Ishikawa (cell line): ENCODE measurements at regions not wholly inside any gene's neighbourhood (a gene's known extent, or its start where the extent isn't known, plus 50 kb on each side); places are given as distances from the start of the nearest gene placed in this dataset.

Source experiments
- CEBPB ChIP-seq: IDR thresholded peaks from 2 replicates; pipeline ENCODE4 v1.6.1; 2012
- CREB1 ChIP-seq: IDR thresholded peaks from 2 replicates; pipeline ENCODE4 v1.6.1; 2012; ENCODE audit warnings: low read depth
- EGR1 ChIP-seq: IDR thresholded peaks from 2 replicates; pipeline ENCODE4 v1.6.1; 2012
- EP300 ChIP-seq: IDR thresholded peaks from 2 replicates; pipeline ENCODE4 v1.6.1; 2012; ENCODE audit warnings: borderline replicate concordance
- FOXM1 ChIP-seq: IDR thresholded peaks from 2 replicates; pipeline ENCODE4 v1.6.1; 2012; ENCODE audit warnings: low read depth, borderline replicate concordance
- MAX ChIP-seq: IDR thresholded peaks from 2 replicates; pipeline ENCODE4 v1.6.1; 2012
- NFIC ChIP-seq: IDR thresholded peaks from 2 replicates; pipeline ENCODE4 v1.6.1; 2012
- RAD21 ChIP-seq: IDR thresholded peaks from 2 replicates; pipeline ENCODE4 v1.6.1; 2012; ENCODE audit warnings: low read depth
- REST ChIP-seq: IDR thresholded peaks from 2 replicates; pipeline ENCODE4 v1.6.1; 2012; ENCODE audit warnings: low read depth, mild to moderate bottlenecking
- TAF1 ChIP-seq: IDR thresholded peaks from 2 replicates; pipeline ENCODE4 v1.6.1; 2012; ENCODE audit warnings: low read depth, mild to moderate bottlenecking
- TCF12 ChIP-seq: IDR thresholded peaks from 2 replicates; pipeline ENCODE4 v1.6.1; 2012; ENCODE audit warnings: low read depth
- TEAD4 ChIP-seq: IDR thresholded peaks from 2 replicates; pipeline ENCODE4 v1.6.1; 2012
- USF1 ChIP-seq: IDR thresholded peaks from 2 replicates; pipeline ENCODE4 v1.6.1; 2012
- YY1 ChIP-seq: IDR thresholded peaks from 2 replicates; pipeline ENCODE4 v1.6.1; 2012; ENCODE audit warnings: low read depth
- ZBTB7A ChIP-seq: IDR thresholded peaks from 2 replicates; pipeline ENCODE4 v1.6.1; 2012; ENCODE audit warnings: low read depth

GRCh38 chr19:56964410-56964920 lies 123.9 kb upstream of the PEG3 start:
- TF ChIP-seq YY1 = no peak
- TF ChIP-seq TCF12 = no peak
- TF ChIP-seq FOXM1 = no peak
- no peak for TF ChIP-seq REST
- no peak for TF ChIP-seq ZBTB7A
- no peak for TF ChIP-seq MAX
- TF ChIP-seq NFIC = no peak
- no peak for TF ChIP-seq EGR1
- TF ChIP-seq USF1 = no peak
- TF ChIP-seq CEBPB = no peak
- TF ChIP-seq TAF1 = no peak
- TF ChIP-seq RAD21 = no peak
- TF ChIP-seq CREB1 = no peak
- no peak for TF ChIP-seq TEAD4
- TF ChIP-seq EP300 = no peak

GRCh38 chr19:56966225-56966696 lies 125.7 kb upstream of the PEG3 start:
- TF ChIP-seq CREB1 = no peak
- TF ChIP-seq EGR1 = no peak
- TF ChIP-seq CEBPB = no peak
- TF ChIP-seq NFIC = no peak
- no peak for TF ChIP-seq FOXM1
- TF ChIP-seq YY1 = no peak

- TF ChIP-seq YY1 (no peak), EP300 (no peak), TAF1 (no peak), TCF12 (no peak), CREB1 (no peak), TEAD4 (no peak), USF1 (no peak), CEBPB (no peak), EGR1 (no peak), ZBTB7A (no peak), RAD21 (no peak), FOXM1 (no peak), MAX (no peak), REST (no peak), NFIC (no peak)
Observed at GRCh38 chr19:56966697-56967299, 126.3 kb upstream of the PEG3 start.

GRCh38 chr19:56969156-56969555 lies 128.6 kb upstream of the PEG3 start:
- TF ChIP-seq USF1 = no peak
- TF ChIP-seq ZBTB7A = no peak
- no peak for TF ChIP-seq TEAD4
- TF ChIP-seq FOXM1 = no peak
- no peak for TF ChIP-seq RAD21
- no peak for TF ChIP-seq CEBPB
- TF ChIP-seq YY1 = no peak
- no peak for TF ChIP-seq CREB1

GRCh38 chr19:56969759-56970178 lies 129.2 kb upstream of the PEG3 start:
- TF ChIP-seq EP300 (no peak), EGR1 (no peak), MAX (no peak), REST (no peak)
